Astrocyte (in vitro differentiated cells and primary cell): ENCODE measurements at regions not wholly inside any gene's neighbourhood (a gene's known extent, or its start where the extent isn't known, plus 50 kb on each side); places are given as distances from the start of the nearest gene placed in this dataset.

Source experiments
- CTCF ChIP-seq: IDR thresholded peaks from 2 replicates; pipeline ENCODE4 v1.5.1; 2011; ENCODE audit warnings: low read depth, mild to moderate bottlenecking, inconsistent platforms, low read length, moderate library complexity; ENCODE audit not compliant: insufficient read depth
- EZH2 ChIP-seq: IDR thresholded peaks from 2 replicates; pipeline ENCODE4 v1.6.1; 2012; ENCODE audit warnings: mild to moderate bottlenecking, low read length, inconsistent platforms; ENCODE audit not compliant: insufficient read depth

GRCh38 chr3:29171043-29171990, 109.6 kb upstream of the RBMS3 start:
- TF ChIP-seq CTCF, result no peak
- TF ChIP-seq EZH2, result no peak
